GM12878 (cell line): ENCODE measurements at regions not wholly inside any gene's neighbourhood (a gene's known extent, or its start where the extent isn't known, plus 50 kb on each side); places are given as distances from the start of the nearest gene placed in this dataset.

ENCODE experiments used
- CTCF ChIP-seq, 3 experiments: IDR thresholded peaks in 2 of 3; conservative IDR thresholded peaks in 1 of 3; 2 replicates each; pipeline ENCODE4 v1.5.1; 2011; ENCODE audit warnings: low read depth in 3 of 3, low read length in 3 of 3, mild to moderate bottlenecking in 3 of 3, control low read depth in 2 of 3, moderate library complexity in 2 of 3, inconsistent platforms in 1 of 3, mixed read lengths in 1 of 3; ENCODE audit not compliant: control insufficient read depth in 2 of 3, insufficient read depth in 1 of 3; ENCODE audit errors: extremely low read depth in 1 of 3
- YY1 ChIP-seq: IDR thresholded peaks from 2 replicates; pipeline ENCODE4 v1.6.1; 2011; ENCODE audit warnings: low read depth, mild to moderate bottlenecking, low read length

GRCh38 chr5:45098483-45098882 lies 289.7 kb downstream of the MRPS30 start:
- TF ChIP-seq YY1 = no peak
- no peak for TF ChIP-seq CTCF (IDR thresholded peaks at IDR 0.05 in 2 of 3, conservative IDR thresholded peaks at IDR 0.05 in 1 of 3; ENCODE audit: control insufficient read depth in 2 of 3, extremely low read depth in 1 of 3, insufficient read depth in 1 of 3, low read depth in 3 of 3, low read length in 3 of 3)
